Thoracic aorta (tissue), 2 donors: ENCODE measurements at regions not wholly inside any gene's neighbourhood (a gene's known extent, or its start where the extent isn't known, plus 50 kb on each side); places are given as distances from the start of the nearest gene placed in this dataset.

Source experiments
- ATAC-seq: fragments of 150-250 bp; one replicate; pipeline ENCODE4 v1.8.0; 2017; ENCODE audit warnings: low read depth; ENCODE audit not compliant: insufficient number of reproducible peaks, low FRiP score
- DNase-seq: peaks from one replicate; pipeline ENCODE4 v3.0.0-alpha.2; 2020; ENCODE audit warnings: low spot score
- H3K27ac ChIP-seq, 2 donors: fragments of 200-600 bp; sonication (generic); 1 replicate in 1 of 2; 2 replicates in 1 of 2; pipeline ENCODE4 v1.5.1; 2016; ENCODE audit warnings: mild to moderate bottlenecking in 2 of 2, moderate library complexity in 2 of 2
- H3K27me3 ChIP-seq: fragments of 200-600 bp; sonication (generic); replicated peaks from 2 replicates; pipeline ENCODE4 v1.6.0; 2016; ENCODE audit warnings: mild to moderate bottlenecking; ENCODE audit not compliant: insufficient read depth
- H3K36me3 ChIP-seq: fragments of 200-600 bp; sonication (generic); one replicate; pipeline ENCODE4 v1.5.1; 2016
- H3K4me1 ChIP-seq, 2 donors: fragments of 200-600 bp; sonication (generic); 1 replicate in 1 of 2; 2 replicates in 1 of 2; pipeline versions ENCODE4 v1.5.1 to v1.6.0; 2016; ENCODE audit warnings: low read depth in 2 of 2, mild to moderate bottlenecking in 1 of 2; ENCODE audit not compliant: control insufficient read depth in 1 of 2
- H3K4me3 ChIP-seq: fragments of 200-600 bp; sonication (generic); 2 replicates; pipeline ENCODE4 v1.5.1; 2016; ENCODE audit warnings: mild to moderate bottlenecking
- H3K9me3 ChIP-seq: fragments of 200-600 bp; sonication (generic); 2 replicates; pipeline ENCODE4 v1.5.1; 2016
- TF ChIP-seq, protein P1 (sequence below): fragments of 200-600 bp; sonication (generic); IDR thresholded peaks from one replicate; pipeline ENCODE4 v1.5.1; 2019; ENCODE audit warnings: antibody characterized with exemption

DNA sequence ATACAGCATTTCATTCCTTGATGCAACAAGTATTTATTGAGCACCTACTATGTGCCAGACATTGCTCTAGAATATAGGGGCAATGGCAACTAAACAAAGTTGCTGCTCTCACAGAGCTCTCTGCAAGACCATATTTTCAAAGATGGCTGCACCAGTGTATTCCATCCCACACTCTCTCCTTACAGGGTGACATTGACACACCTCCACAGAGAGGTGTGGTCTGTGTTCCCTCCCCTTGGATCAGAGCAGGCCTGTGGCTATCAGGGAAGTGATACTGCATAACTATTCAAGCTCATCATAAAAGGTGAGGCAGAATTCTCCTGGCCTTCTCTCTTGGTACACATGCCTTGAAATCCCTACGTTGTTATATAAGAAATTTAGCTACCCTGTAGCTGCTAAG lies 95.3 kb upstream of the SOD3 start:
- ATAC-seq (no peak), DNase-seq (no peak)
- H3K4me1 ChIP-seq: no peaks in the 10 kb centered on the region
- TF ChIP-seq, protein P1, sequence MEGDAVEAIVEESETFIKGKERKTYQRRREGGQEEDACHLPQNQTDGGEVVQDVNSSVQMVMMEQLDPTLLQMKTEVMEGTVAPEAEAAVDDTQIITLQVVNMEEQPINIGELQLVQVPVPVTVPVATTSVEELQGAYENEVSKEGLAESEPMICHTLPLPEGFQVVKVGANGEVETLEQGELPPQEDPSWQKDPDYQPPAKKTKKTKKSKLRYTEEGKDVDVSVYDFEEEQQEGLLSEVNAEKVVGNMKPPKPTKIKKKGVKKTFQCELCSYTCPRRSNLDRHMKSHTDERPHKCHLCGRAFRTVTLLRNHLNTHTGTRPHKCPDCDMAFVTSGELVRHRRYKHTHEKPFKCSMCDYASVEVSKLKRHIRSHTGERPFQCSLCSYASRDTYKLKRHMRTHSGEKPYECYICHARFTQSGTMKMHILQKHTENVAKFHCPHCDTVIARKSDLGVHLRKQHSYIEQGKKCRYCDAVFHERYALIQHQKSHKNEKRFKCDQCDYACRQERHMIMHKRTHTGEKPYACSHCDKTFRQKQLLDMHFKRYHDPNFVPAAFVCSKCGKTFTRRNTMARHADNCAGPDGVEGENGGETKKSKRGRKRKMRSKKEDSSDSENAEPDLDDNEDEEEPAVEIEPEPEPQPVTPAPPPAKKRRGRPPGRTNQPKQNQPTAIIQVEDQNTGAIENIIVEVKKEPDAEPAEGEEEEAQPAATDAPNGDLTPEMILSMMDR: no peak
- no peaks in the 10 kb centered on the region for H3K27me3 ChIP-seq
- H3K36me3 ChIP-seq: no peaks in the 10 kb centered on the region
- no peak overlapping the region for H3K27ac ChIP-seq
- H3K9me3 ChIP-seq: no peaks in the 10 kb centered on the region
- no peak overlapping the region for H3K4me3 ChIP-seq

DNA sequence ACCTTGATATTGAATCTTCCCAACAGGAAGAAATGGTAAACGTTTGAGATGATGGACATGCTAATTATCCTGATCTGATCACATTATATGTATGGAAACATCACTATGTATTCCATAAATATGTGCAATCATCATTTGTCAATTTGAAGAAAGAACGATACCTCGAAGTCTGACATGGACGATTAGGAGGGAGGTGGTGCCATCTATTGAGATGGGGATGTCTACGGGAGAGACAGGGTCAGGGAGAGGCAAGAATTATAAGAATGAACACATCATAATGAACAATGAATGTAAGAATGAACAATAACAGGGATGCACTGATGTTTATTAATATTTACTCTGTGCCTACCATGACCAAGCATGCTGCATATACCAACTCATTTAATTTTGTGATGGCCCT lies 93.7 kb upstream of the SOD3 start:
- no peak overlapping the region for H3K4me3 ChIP-seq
- no peak for ATAC-seq
- no peak for DNase-seq
- no peaks in the 10 kb centered on the region for H3K36me3 ChIP-seq
- H3K27me3 ChIP-seq: no peaks in the 10 kb centered on the region
- H3K4me1 ChIP-seq: no peaks in the 10 kb centered on the region
- TF ChIP-seq, protein P1: no peak
- H3K27ac ChIP-seq: no peak overlapping the region
- H3K9me3 ChIP-seq: no peaks in the 10 kb centered on the region

DNA sequence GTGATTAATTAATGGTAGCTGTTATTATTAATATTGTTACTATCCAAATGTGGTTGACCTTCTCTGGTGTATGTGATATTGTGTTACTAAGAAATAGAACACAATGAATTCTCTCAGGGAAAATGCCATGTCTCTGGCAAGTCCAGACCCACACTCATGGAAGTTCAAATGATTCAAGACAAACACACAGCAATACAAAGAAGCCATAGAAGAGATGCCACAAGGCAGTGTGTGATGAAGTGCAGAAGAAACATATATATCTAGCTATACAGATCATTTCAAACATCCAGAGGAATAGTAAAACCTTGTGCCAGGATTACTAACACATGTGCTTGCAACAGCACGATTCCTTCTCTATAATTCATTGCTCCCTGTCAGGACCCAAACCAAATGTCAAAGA lies 93.1 kb upstream of the SOD3 start:
- Histone ChIP-seq H3K4me1 (no peaks in the 10 kb centered on the region), H3K27me3 (no peaks in the 10 kb centered on the region), H3K27ac (no peak overlapping the region), H3K36me3 (no peaks in the 10 kb centered on the region), H3K4me3 (no peak overlapping the region), H3K9me3 (no peaks in the 10 kb centered on the region)
- TF ChIP-seq, protein P1: no peak
- ATAC-seq: no peak
- no peak for DNase-seq

DNA sequence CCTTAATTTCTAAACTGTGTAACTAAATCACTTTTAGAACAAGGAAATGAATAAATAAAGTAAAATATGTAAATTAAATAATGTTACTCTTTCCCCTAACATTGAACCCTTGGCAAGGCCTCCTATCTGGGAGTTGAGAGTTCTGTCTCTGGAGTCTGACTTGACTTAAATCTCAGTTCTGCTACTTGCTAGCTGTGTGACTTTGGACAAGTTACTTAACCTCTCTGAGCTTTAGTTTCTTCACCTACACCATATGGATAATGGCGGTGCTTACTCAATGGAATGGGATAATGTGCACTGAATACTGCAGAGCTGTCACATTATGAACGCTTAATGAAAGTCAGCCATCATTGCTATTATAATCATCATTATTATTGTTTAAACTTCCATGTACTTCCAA lies 92.1 kb upstream of the SOD3 start:
- DNase-seq: no peak
- TF ChIP-seq, protein P1: no peak
- ATAC-seq: no peak
- no peak overlapping the region for H3K4me3 ChIP-seq
- no peaks in the 10 kb centered on the region for H3K4me1 ChIP-seq
- no peaks in the 10 kb centered on the region for H3K9me3 ChIP-seq
- no peaks in the 10 kb centered on the region for H3K27me3 ChIP-seq
- no peak overlapping the region for H3K27ac ChIP-seq
- no peaks in the 10 kb centered on the region for H3K36me3 ChIP-seq

DNA sequence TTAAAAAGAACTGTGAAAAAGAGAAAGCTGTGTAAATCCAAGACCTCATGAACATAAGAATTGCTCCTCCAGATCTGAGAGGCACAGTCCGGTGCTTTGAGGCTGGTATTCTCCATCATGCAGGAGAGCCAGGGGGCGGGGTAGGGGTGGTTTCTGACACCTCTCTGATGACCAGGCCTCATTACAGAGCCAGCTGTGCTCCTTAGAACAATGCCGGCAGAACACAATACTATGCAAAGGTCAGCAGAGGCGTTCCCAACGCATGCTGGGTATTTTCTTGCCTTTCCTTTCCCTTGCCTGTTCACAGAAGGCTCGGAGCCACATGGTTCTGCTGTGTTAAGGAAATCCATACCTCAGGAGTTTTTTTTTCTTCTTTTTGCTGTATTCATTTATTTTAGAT lies 91.2 kb upstream of the SOD3 start:
- H3K4me1 ChIP-seq: no peaks in the 10 kb centered on the region
- DNase-seq (no peak), ATAC-seq (no peak)
- H3K4me3 ChIP-seq: no peak overlapping the region
- TF ChIP-seq, protein P1: no peak
- no peaks in the 10 kb centered on the region for H3K27me3 ChIP-seq
- no peaks in the 10 kb centered on the region for H3K9me3 ChIP-seq
- no peaks in the 10 kb centered on the region for H3K36me3 ChIP-seq
- H3K27ac ChIP-seq: no peak overlapping the region
